ENCODE measurements at regions not wholly inside any gene's neighbourhood (a gene's known extent, or its start where the extent isn't known, plus 50 kb on each side); places are given as distances from the start of the nearest gene placed in this dataset.
"Not testable (repeated sequence)": the region's sequence is repeated elsewhere in the genome, so short reads cannot be mapped to it uniquely, and the experiment has no call there.

DNA sequence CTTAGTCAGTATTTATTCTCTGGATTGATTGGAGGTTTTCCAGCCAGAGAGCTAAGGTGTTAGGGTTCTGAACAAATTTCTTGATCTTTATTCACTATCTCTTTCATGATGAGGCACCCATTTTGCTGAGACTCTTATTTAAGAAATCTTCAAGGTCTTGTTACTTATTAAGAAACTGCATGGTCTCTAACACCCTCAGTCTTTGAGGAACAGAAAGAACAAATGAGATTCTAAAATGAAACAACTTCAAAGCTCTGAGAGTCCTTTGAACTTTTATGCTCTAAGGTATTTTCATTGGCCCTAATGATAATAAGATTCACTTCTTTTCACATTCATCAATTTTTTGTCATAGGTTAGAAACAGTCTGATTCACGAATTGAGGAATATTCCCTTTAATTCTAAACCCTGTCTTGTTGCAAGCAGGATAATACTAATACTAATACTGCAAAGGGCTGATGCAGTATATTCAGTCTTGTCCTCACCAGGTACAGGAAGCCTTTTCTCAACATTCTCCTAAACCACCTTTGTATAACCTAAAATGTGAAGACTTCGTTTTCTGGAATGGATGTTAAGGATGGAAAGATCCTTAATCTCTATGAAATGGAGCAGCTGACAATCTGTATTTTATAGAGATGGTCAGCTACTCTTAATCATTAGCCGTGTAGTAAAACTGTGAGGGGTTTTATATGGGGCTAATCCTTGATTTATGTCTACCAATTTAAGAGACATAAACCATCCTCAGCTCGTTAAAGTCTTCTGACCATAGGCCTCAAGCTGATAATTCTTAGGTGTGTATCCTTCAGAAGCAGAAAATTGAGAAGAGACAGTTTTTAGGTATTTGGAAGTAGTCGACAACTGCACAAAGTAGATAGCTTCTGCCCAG lies 198.3 kb downstream of the OTOL1 start:
- DNase-seq = no peak

DNA sequence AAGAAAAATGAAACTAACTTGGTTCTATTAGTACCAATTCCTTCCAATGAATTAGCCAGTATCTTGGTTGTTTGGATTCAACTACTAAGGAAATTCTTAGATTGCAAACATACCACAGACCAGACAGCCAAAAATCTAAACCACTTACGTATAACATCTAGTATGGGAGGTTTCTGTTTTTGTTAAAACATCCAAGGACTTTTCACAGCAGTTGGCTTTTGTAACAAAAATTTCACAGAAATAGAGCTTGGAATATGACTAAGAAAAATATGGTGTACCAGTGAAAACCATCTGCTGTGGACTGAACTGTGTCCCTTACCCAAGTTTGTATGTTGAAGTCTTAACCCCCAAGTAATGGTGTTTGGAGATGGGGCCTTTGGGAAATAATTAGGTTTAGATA lies 199.2 kb downstream of the OTOL1 start:
- DNase-seq = no peak

DNA sequence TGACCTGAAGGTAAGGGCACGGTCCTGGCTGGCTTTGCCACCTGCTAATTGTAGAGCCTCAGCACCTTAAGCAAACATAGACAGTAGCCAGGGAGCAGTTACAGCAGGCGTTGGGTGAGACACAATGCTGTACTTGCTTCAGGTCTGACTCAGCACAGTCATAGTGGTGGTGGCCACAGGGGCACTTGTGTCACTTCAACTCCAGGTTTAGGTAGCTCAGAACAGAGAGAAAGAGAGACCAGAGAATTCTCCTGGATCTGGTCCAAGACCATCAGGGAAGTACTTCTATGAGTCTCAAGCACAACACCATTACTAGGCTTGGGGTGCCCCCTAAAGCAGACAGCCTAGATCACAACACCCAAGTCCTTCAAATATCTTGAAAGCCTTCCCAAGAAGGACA lies 204.4 kb downstream of the OTOL1 start:
- DNase-seq = no peak

DNA sequence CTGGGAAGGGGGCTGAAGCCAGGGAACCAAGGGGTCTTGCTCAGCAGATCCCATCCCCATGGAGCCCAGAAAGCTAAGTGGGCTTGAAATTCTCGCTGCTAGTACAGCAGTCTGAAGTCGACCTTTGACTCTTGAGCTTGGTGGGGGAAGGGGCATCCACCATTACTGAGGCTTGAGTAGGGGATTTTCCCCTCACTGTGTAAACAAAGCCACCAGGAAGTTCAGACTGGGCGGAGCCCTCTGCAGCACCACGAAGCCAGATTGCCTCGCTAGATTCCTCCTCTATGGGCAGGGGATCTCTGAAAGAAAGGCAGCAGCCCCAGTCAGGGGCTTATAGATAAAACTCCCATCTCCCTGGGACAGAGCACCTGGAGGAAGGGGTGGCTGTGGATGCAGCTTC lies 210.6 kb downstream of the OTOL1 start:
- not testable (repeated sequence) for DNase-seq

DNA sequence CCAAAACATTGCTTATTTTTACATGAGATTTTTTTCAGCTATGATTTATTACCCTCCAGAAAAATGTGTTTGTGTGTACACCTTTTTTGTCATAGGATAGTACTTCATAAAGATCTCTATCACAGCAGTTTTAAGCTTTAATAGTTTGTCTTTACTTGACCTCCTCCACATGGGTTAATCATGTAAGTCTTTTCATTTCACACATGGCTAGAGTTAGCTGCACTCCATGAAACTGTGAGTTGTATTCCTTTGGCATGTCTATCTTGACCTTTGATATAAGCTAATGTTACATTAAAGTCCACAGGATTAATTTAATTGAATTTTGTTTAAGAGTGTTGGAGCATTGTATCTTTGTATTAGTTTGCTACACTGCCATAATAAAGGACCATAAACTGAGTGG lies 217.1 kb downstream of the OTOL1 start:
- DNase-seq = no peak

DNA sequence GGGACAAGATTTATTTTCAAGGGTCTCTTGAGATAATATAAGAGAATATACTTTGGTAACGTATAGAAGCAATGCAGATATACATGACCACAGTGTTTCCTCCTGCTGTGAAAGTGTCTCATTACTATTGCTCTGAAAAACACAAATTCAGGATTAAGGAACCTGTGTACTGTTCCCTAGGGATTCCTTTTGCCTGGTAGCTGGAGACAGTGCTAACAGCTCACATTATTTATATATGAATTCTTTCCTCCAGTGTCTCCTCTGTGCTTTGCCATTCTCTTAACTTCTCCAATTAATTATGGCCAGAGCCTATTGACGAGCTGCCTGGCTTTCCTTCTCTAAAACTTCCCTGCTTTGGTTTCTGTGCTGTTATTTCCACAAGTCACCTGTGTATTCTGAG lies 235.4 kb downstream of the OTOL1 start:
- DNase-seq = no peak

DNA sequence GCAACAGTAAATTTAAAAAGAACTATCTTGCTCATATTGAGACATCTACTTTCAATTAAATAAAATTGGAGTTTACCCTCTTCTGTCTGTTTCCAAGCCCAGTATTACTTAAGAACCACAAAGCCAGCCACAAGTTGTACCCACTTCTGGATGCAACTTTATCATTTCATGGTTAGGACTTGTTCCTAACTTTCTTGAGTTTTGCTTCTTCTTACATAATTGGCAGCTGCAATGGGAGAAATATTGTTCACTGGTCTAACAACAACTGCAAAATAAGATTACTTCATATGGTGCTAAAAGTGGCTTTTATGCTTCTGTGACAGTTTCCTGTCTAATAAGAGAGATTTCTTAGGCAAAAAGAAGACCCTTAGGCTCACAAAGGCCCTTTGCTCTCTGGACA lies 240.6 kb downstream of the OTOL1 start:
- DNase-seq = no peak

DNA sequence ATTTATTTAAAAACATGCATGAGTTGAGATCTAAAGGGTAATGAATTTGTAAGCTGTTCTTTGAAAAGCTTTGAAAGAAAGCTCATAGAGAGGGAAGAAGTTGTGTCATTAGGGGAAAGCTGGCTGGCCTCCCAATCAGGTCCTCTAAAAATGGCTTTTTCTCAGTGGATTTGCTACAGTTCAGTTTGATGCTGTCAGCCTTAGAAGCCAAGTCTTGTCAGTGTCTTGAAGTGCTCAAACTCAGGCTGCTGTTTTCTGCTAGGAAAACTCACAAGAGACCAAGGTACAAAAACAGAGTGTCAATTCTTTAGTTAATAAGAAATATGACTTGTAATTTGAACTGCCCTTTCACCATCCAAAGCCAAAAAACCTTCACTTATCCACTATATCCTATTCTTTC lies 243.8 kb downstream of the OTOL1 start:
- no peak for DNase-seq

DNA sequence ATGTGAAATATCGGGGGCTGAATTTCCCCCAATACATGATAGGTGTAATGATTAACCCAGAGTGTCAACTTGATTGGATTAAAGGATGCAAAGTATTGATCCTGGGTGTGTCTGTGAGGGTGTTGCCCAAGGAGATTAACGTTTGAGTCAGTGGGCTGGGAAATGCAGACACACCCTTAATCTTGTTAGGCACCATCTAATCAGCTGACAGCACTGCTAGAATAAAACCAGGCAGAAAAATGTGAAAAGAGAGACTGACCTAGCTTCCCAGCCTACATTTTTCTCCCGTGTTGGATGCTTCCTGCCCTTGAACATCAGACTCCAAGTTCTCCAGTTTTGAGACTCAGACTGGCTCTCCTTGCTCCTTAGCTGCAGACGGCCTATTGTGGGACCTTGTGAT lies 247.8 kb downstream of the OTOL1 start:
- DNase-seq = no peak

DNA sequence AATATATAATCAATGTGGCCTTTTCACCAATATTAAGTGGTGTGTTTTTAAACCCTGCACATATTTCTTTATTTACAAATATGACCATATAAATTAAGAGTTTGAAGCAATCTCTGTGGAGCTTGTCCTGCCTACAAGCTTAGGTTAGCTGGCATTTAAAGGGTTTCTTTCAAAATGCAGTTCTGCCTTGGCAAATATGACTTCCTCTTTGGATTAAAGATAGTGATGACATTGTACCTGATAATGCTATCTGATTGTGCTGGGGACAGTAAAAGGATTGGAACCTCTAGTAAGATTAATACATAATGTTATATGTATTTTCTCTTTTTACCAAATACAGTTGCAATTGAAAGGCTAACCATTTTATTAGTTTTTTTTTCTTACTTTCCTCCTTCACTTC lies 249.1 kb downstream of the OTOL1 start:
- DNase-seq = no peak

DNA sequence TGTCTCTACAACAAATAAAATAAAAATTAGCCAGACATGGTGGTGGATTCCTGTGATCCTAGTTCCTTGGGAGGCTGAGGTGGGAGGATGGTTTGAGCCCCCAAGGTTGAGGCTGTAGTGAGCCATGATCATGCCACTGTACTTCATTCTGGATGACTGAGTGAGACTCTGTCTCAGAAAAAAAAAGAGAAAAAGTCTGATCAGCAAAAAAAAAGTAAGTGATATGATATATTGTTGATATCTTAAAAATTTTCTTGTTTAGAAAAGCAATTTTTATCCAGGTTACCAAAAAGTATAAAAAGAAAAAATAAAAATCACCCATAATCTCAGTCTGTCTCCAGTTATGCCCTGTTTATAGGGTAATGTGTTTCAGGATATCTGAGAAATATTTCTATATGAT lies 251.4 kb downstream of the OTOL1 start:
- no peak for DNase-seq

DNA sequence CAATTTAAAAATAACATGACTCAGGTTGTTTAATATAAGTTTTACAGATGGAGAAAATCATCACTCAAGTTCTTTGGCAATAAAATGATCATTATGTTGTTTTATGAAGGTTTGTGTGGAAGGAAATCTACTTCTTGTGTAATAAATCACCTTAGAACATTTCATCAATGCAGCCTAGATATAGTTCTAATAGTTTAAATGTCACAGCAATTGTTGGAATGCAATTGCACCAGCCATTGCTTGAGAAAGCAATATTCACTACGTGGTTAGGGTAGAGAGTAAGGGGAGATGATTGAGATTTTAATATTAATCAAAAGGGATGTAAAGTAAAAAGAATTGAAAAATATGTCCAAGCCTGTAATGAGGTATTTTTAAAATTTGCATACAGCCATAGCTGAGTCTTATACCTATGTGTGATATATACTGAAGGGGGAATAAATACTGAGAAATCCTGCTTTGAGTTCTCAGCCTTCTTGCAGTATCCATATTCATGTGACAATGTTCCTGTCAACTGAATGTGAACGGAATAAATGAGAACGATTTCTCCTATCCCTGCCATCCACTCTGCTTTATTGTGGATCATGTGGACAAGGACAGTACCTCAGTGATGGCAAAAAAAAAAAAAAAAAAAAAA lies 257.9 kb downstream of the OTOL1 start:
- no peak for DNase-seq

DNA sequence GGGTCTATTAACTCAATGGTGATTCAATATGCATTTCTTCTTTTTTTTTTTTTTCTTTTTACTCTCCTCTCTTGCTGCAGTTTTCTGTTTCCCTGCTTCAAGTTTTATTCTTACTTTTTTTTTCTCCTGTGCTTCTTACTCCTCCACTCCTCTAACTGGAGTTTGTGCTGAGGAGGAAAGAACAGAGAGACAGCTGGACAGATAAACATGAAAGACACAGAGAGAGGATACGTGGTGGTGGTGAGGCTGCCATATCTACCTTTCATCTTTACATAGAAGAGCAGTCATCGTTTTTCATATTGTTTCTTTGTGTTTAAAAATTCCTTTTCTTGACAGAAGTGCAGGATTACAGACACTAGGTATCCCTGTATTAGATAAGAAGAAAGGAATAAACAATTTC lies 262.8 kb downstream of the OTOL1 start:
- DNase-seq = no peak

DNA sequence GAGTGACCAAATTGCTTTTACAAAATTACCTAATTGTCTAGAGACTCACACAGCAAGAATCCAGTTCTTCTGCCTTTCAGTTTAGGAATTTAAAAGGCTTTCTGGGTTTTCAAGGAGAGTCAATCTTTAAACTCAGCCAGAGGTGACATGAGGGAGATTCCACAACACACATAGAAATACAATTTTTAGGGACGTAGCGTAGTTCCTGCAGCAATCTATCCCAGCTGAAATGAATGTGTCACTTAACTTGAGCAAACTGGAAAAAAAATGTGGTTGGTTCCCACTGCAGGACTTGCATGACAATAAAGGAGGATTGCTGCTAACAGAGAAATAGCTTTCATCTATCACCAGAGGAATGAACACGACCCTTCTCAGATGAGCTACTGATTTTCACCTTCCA lies 269.7 kb downstream of the OTOL1 start:
- no peak for DNase-seq

DNA sequence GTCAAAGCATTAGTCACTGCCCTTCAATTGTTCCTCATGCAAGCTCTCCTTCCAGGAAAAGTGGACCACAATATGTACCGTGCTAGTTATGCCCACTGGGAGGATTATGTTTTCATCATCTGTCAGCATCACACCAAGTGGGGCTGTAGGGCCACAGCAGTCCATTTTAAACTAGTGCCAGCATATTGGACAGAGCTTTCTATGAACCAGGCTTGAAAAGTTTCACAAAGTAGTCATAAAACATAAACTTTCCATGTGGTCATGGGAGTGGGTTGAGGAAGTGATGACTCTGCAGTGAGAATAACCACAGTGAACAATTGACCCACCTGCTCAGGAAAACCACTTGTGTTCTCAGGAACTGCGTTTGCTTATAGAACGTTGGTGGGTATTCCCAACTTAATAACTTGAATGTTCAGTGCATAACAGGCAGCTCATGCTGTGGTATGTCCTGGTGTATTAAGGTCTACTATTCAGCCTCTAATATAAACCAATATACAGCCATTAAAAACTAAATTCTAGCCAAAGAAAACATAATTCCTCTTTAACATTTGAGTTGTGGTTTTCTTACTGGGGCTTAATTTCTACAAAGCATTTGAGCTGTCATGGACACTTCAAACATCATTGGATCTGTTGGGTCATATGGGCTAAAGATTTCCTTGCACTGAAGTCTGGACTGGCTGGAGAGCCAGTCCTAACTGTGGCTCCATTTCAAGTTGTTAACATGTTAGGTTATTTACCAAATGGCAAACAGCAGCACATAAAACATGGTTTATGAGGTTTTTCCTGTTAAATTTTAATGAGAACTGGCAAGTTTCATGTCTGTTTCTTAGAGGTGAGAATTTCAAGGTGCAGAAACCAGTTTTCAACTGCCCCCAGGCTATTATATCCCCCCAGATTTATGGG lies 274.1 kb downstream of the OTOL1 start:
- DNase-seq = peak; percentile 17 to 37 (median 33)

DNA sequence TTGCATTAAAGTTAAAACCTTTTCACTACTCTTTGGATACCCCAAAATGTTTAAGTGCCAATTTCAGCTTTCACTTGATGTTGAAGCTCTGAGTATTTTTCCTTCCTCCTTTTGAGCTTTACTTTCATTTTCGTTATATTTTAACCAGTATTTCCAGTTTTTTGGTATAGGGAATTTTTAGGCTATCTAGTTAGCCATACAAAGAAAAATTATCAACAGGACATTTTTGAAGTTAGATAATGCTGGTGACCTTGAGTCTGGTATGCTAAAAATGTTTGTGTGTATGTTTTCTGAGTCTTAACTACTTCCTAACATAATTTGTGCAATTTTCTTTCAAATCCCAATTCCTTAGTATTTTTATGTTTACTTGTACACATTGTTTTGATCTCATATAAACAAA lies 284.8 kb downstream of the OTOL1 start:
- peak; percentile 11 to 42 (median 38) for DNase-seq

DNA sequence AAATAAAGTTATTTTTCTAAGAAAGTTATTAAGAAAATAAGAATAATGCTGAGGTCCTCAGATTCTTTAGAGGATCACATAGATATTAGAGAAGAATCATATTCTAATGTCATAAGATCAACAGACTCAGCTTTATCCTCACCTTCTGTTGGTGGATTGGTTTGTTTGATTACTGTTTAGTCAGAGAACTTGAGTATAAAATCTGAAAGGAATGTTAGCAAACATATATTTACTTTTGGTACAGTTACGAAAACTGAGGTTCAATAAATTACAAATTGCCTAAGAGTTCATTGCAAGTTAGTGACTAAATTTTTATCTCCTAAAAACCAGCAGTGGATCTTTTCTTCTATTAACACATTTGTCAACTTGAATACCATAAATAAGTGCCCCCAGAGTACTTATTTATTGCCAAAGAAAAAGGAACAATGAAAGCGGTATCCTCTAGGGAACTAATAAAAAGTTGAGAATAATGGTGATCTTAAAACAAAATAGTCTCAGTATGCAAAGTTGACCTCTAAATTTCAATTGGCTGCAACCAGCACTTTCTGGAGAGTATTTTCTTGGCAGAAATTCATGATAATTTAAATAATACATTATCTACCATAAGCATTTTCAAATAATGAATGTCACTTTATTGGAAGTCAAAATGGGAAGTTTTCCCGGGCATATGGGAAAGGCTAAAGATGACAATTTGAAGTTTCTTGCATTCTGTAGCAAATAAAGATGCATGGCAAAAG lies 296.8 kb downstream of the OTOL1 start:
- no peak for DNase-seq

DNA sequence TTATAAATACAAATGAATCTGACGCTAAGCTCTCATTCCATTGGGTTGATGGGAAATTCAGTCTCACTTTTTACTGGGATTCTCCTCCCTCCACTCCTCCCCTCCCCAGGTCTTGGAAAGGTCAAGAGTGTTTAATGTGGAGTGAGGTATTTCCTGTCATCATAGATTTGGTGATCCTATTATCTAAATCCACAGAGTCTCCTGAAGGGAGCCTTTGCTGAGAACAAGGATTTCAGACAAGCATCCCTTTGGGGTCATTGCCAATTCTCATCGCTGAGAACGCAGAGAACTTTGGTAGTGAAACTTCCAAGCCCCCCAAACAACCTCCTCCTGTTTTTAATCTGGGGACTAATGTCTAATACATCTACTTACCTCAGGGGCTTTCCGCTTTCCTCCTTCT lies 297.9 kb downstream of the OTOL1 start:
- no peak for DNase-seq

DNA sequence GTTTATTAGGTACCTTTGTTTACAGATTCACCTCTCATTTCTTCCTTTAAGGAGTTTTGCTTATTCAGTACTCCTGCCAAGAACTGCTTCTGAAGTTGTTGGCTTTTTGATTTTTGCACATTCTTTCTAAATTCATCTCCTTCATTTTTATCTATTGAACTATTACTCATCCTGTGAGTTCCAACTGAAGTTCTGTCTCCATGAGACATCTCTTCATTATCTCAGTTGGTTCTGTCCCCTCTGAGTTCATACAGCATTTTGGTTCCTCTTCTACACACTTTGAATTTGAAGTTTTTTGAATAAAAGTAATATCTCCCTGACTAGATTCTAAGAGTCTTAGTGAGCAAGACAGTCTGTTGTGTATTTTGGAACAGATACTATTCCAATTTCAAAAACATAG lies 299.7 kb downstream of the OTOL1 start:
- no peak for DNase-seq

DNA sequence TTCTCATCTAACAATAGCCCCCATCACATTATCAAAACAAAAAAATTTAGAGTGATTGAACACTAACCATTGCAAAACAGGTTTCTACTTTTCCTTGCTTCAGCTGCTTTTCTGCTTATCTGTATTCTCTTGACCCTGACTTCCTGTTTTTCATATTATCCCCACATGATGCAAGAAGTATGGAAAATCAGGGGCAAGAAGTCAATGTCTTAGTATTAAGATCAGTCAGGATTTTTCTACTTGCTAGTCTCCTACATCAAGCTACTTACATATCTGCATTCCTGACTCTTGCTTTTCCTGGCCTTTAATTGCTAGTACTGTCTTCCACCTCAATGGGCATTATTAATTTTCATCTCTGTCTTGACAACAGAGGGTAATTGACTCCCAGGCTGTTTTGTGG lies 300.2 kb downstream of the OTOL1 start:
- DNase-seq = peak in 1 of 3 donors; percentile 2

DNA sequence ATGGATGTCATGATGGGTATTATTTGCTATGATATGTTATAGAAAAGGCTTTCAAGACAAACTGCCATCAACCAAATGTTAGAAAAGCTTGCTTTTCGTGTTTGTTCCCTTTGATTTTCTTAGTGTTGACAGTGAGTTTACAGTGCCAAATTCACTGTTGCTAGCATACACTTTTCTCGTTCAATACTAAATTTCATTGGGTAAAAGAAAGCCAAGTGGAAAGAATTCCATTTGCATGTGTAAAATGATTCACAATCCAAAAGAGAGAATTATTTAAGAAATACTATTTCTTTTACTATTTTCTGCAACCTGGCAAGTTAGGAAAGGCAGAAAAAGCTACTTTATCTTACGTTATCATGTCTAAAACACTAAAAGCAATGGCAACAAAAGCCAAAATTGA lies 301.4 kb downstream of the OTOL1 start:
- DNase-seq = no peak

DNA sequence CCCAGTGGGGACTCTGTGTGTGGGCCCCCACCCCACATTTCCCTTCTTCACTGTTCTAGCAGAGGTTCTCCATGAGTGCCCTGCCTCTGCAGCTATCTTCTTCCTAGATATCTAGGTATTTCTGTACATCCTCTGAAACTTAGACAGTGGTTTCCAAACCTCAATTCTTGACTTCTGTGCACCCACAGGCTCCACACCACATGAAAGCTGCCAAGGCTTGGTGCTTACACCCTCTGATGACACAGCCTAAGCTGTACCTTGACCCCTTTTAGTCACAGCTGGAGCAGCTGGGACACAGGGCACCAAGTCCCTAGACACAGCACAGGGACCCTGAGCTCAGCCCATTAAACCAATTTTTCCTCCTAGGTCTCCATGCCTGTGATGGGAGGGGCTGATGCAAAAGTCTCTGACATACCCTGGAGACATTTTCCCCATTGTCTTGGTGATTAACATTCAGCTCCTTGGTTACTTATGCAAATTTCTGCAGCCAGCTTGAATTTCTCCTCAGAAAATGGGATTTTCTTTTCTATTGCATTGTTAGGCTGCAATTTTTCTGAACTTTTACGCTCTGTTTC lies 304.5 kb downstream of the OTOL1 start:
- no peak for DNase-seq

DNA sequence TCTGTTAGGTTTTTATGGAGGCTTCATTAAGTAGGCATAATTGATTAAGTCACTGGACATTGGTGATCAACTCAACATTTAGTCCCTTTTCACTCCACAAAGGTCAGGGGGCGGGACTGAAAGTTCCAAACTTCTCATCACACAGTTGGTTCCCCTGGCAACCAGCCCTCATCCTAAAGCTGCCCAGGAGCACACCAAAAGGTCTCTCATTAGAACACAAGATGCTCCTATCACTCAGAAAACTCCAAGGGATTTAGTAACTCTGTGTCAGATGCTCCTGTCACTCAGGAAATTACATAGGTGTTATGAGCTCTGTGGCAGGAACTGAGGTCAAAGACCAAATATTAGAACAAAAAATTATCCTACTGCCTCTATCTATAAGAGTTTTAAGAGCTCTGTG lies 321.5 kb downstream of the OTOL1 start:
- DNase-seq = no peak

All from suppressor macrophage treated with lipopolysaccharide for 1 hour (primary cell).